Muscle layer of colon (tissue), 2 donors: ENCODE measurements at regions not wholly inside any gene's neighbourhood (a gene's known extent, or its start where the extent isn't known, plus 50 kb on each side); places are given as distances from the start of the nearest gene placed in this dataset.

Source experiments
- H3K27ac ChIP-seq: one replicate; pipeline ENCODE4 v1.7.0; 2013; ENCODE audit warnings: low read depth, mild to moderate bottlenecking, low read length, moderate library complexity
- H3K27me3 ChIP-seq, 2 donors: one replicate each; pipeline ENCODE4 v1.7.0; 2013; ENCODE audit warnings: low read length in 2 of 2, mild to moderate bottlenecking in 2 of 2; ENCODE audit not compliant: insufficient read depth in 2 of 2, control insufficient read depth in 1 of 2
- H3K36me3 ChIP-seq: one replicate; pipeline ENCODE4 v1.7.0; 2013; ENCODE audit warnings: mild to moderate bottlenecking, low read length; ENCODE audit not compliant: insufficient read depth
- H3K4me1 ChIP-seq: one replicate; pipeline ENCODE4 v1.7.0; 2013; ENCODE audit warnings: mild to moderate bottlenecking, low read length; ENCODE audit not compliant: insufficient read depth
- H3K4me3 ChIP-seq, 2 donors: one replicate each; pipeline ENCODE4 v1.7.0; 2013; ENCODE audit warnings: low read length in 2 of 2, low read depth in 1 of 2, mild to moderate bottlenecking in 1 of 2, moderate library complexity in 1 of 2
- H3K9ac ChIP-seq: one replicate; pipeline ENCODE4 v1.7.0; 2013; ENCODE audit warnings: low read length
- H3K9me3 ChIP-seq: one replicate; pipeline ENCODE4 v1.7.0; 2013; ENCODE audit warnings: mild to moderate bottlenecking, low read length
- donor health status: abdominal sarcoma.
- donor health status: Adenocarcinoma of cecum.

DNA sequence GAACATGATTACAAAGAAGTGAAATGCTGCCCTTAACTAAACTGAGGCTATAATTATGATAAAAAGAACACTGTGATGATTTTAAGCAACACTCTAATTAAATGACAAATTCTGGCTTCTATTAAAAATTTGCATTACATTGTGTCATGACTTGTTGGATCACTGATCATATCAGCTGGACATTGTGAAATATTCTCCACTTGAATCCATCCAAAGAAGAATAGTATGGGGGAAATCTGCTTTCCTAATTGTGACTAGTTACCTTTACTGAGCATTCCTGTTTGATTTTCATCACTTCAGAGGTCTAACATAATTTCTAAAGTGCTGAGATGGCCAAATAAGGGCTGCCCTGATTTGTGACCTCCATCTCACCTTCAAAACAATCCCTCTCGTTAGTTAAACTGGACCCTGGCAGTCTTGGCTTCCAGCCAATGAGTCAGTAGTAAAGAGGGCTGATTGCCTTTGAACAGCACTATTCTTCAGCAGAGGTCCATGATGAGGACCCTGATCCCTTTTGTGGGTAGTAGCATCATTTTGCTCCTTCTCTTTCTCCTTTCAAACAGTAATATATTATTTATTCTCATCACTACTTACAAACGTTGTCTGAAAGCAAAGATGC lies 53.5 kb upstream of the LEKR1 start:
- Histone ChIP-seq H3K4me1 (no peaks in the 10 kb centered on the region), H3K27me3 (no peaks in the 10 kb centered on the region), H3K9ac (no peak overlapping the region), H3K36me3 (no peaks in the 10 kb centered on the region), H3K4me3 (no peak overlapping the region), H3K27ac (no peak overlapping the region), H3K9me3 (no peaks in the 10 kb centered on the region)

DNA sequence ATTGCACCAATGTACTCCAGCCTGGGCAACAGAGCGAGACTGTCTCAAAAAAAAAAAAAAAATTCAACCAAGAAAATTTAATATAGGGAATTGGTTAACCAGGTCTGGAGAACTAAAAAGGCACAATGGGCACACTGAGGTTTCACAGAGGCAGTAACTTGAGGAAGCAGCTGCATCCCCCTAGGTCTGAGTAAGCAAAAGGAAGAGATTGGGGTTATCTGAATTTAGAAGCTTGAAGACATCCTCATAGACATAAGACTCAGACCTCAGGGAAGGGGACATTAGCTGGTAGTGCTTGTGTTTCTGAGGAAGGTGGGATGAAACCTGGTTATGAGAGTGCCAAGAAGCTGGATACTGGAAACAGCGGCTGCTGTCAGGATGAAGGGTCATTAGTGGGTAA lies 50.1 kb upstream of the LEKR1 start:
- Histone ChIP-seq H3K4me3 (no peak overlapping the region), H3K4me1 (no peaks in the 10 kb centered on the region), H3K27ac (no peak overlapping the region), H3K9me3 (no peaks in the 10 kb centered on the region), H3K9ac (no peak overlapping the region), H3K36me3 (no peaks in the 10 kb centered on the region), H3K27me3 (no peaks in the 10 kb centered on the region)
